ACHN (cell line): ENCODE measurements at regions not wholly inside any gene's neighbourhood (a gene's known extent, or its start where the extent isn't known, plus 50 kb on each side); places are given as distances from the start of the nearest gene placed in this dataset.
"Not testable (repeated sequence)": the region's sequence is repeated elsewhere in the genome, so short reads cannot be mapped to it uniquely, and the experiment has no call there.

ENCODE experiments used
- DNase-seq: peaks from one replicate; pipeline ENCODE4 v3.0.0-alpha.2; 2015
- in situ Hi-C: cut with HindIII; loops from 2 replicates; pipeline ENCODE4 v1.10.0; 2017; ENCODE audit warnings: low sequenced_read_pairs, low pct_ligation_motif_present, low pct_unique_long_range_greater_than_20kb

GRCh38 chr6:148602136-148602535 lies 144.7 kb upstream of the UST start:
- DNase-seq = no peak
- in situ Hi-C loops = no loop called here

- in situ Hi-C loops = no loop called here
- DNase-seq = peak; percentile 28
Measured at GRCh38 chr6:148608199-148608951, 138.5 kb upstream of the UST start.

- DNase-seq = no peak
- in situ Hi-C loops = no loop called here
Measured at GRCh38 chr6:148611213-148611612, 135.6 kb upstream of the UST start.

GRCh38 chr6:148612043-148612442 lies 134.8 kb upstream of the UST start:
- DNase-seq = no peak
- in situ Hi-C loops = no loop called here

GRCh38 chr6:148614602-148615001 lies 132.2 kb upstream of the UST start:
- in situ Hi-C loops = no loop called here
- no peak for DNase-seq

GRCh38 chr6:148616841-148617240 lies 130.0 kb upstream of the UST start:
- DNase-seq = no peak
- in situ Hi-C loops = no loop called here

- DNase-seq = no peak
- in situ Hi-C loops = no loop called here
Measured at GRCh38 chr6:148617530-148617929, 129.3 kb upstream of the UST start.

GRCh38 chr6:148619891-148620290 lies 126.9 kb upstream of the UST start:
- in situ Hi-C loops = no loop called here
- no peak for DNase-seq

- in situ Hi-C loops = no loop called here
- DNase-seq = no peak
Measured at GRCh38 chr6:148620579-148621298, 126.1 kb upstream of the UST start.

GRCh38 chr6:148625609-148626008 lies 121.2 kb upstream of the UST start:
- no peak for DNase-seq
- in situ Hi-C loops = no loop called here

- DNase-seq = no peak
- in situ Hi-C loops = no loop called here
Measured at GRCh38 chr6:148628251-148628650, 118.6 kb upstream of the UST start.

- no peak for DNase-seq
- in situ Hi-C loops = no loop called here
Measured at GRCh38 chr6:148629181-148629580, 117.6 kb upstream of the UST start.

GRCh38 chr6:148629592-148630465 lies 117.0 kb upstream of the UST start:
- in situ Hi-C loops = no loop called here
- no peak for DNase-seq

- DNase-seq = no peak
- in situ Hi-C loops = no loop called here
Measured at GRCh38 chr6:148635070-148635743, 111.6 kb upstream of the UST start.

GRCh38 chr6:148641836-148642235 lies 105.0 kb upstream of the UST start:
- DNase-seq, in situ Hi-C loops: not testable (repeated sequence)

- DNase-seq, in situ Hi-C loops: not testable (repeated sequence)
Measured at GRCh38 chr6:148643208-148643607, 103.6 kb upstream of the UST start.

GRCh38 chr6:148645049-148645448 lies 101.8 kb upstream of the UST start:
- in situ Hi-C loops, DNase-seq: not testable (repeated sequence)

- in situ Hi-C loops = no loop called here
- DNase-seq = no peak
Measured at GRCh38 chr6:148648754-148649453, 97.9 kb upstream of the UST start.
